ENCODE measurements at regions not wholly inside any gene's neighbourhood (a gene's known extent, or its start where the extent isn't known, plus 50 kb on each side); places are given as distances from the start of the nearest gene placed in this dataset.

GRCh38 chr2:234842753-234843152, 109.1 kb upstream of the SH3BP4 start:
- no peaks in the 10 kb centered on the region for H3K36me3 ChIP-seq
- no peaks in the 10 kb centered on the region for H3K9me3 ChIP-seq
- no peak for DNase-seq
- TF ChIP-seq POLR2A (IDR thresholded peaks at IDR 0.05) = no peak
- TF ChIP-seq CTCF (IDR thresholded peaks at IDR 0.05) = no peak
- ATAC-seq = no peak
- no peak overlapping the region for H3K27ac ChIP-seq
- H3K4me3 ChIP-seq = no peak overlapping the region
- WGBS, 4 donors = 95 to 99% (median 98%) methylated on average over 6 of the region's 6 CpGs
- intact Hi-C loops (cut with DNase I) = no loop called here
- H3K27me3 ChIP-seq = no peaks in the 10 kb centered on the region
- H3K4me1 ChIP-seq = peaks cover 0 to 30% (median 18%) of the 10 kb centered on the region in 12 donors

DNA sequence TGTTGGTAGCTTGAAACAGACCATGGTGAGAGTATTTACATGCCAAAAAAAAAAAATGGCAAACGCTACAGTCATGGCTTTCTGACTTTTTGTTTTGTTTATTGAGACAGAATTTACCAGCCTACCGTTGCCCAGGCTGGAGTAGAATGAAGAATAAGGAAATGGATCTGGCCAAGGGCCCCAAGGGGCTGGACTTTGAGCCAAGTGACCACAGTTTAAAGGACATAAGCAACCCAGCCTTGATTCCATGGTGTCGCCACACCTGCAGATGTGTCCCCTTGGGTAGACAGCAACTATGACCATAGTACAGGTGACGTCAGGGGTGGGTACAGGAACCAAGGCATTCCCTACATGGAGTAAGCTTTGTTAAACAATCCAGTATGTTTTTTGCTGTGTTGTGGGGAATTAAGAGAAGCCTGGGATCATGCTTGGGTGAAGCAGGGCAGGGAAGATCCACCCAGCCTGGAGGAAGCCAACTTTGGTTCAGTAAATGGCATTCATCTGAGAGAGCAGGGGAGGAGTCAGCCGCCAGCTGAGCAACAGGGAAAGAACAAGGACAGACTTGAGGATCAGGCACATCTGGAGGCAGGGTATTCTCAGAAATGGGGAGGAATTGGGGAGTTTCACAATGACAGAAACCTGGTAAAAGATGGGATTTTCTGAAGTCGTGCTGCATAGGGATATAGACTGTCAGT, 110.3 kb upstream of the SH3BP4 start:
- DNase-seq = no peak
- no peak for ATAC-seq
- H3K9me3 ChIP-seq = no peaks in the 10 kb centered on the region
- intact Hi-C loops (cut with DNase I) = no loop called here
- H3K4me1 ChIP-seq = peaks cover 0 to 30% (median 18%) of the 10 kb centered on the region in 12 donors
- no peak overlapping the region for H3K4me3 ChIP-seq
- 69 to 86% (median 74%) methylated on average over 6 of the region's 6 CpGs for WGBS, 4 donors
- TF ChIP-seq POLR2A (IDR thresholded peaks at IDR 0.05) (no peak), CTCF (IDR thresholded peaks at IDR 0.05) (no peak)
- no peak overlapping the region for H3K27ac ChIP-seq
- H3K27me3 ChIP-seq = no peaks in the 10 kb centered on the region
- H3K36me3 ChIP-seq = no peaks in the 10 kb centered on the region

- no peak for TF ChIP-seq POLR2A (IDR thresholded peaks at IDR 0.05)
- no peak for TF ChIP-seq CTCF (IDR thresholded peaks at IDR 0.05)
- H3K4me3 ChIP-seq = no peak overlapping the region
- peak overlapping the region in 1 of 12 donors; percentile 11 for H3K27ac ChIP-seq
- no peaks in the 10 kb centered on the region for H3K36me3 ChIP-seq
- WGBS, 4 donors = 34 to 51% (median 39%) methylated on average over 5 of the region's 5 CpGs
- ATAC-seq (peak; percentile 43 to 93 (median 91)), DNase-seq (peak in 3 of 5 donors; percentile 46 to 57 (median 56))
- intact Hi-C loops (cut with DNase I) = no loop called here
- peaks cover 0 to 30% (median 18%) of the 10 kb centered on the region in 12 donors for H3K4me1 ChIP-seq
- H3K9me3 ChIP-seq = no peaks in the 10 kb centered on the region
- no peaks in the 10 kb centered on the region for H3K27me3 ChIP-seq
Measured at GRCh38 chr2:234840336-234840735, 111.5 kb upstream of the SH3BP4 start.

GRCh38 chr2:234839285-234839684, 112.5 kb upstream of the SH3BP4 start:
- Histone ChIP-seq H3K27me3 (no peaks in the 10 kb centered on the region), H3K27ac (no peak overlapping the region), H3K36me3 (no peaks in the 10 kb centered on the region), H3K9me3 (no peaks in the 10 kb centered on the region), H3K4me1 (peaks cover 0 to 33% (median 18%) of the 10 kb centered on the region in 12 donors), H3K4me3 (no peak overlapping the region)
- ATAC-seq = no peak
- intact Hi-C loops (cut with DNase I) = no loop called here
- 55 to 94% (median 78%) methylated on average over 3 to 4 of the region's 4 CpGs for WGBS, 4 donors
- no peak for TF ChIP-seq CTCF (IDR thresholded peaks at IDR 0.05)
- TF ChIP-seq POLR2A (IDR thresholded peaks at IDR 0.05) = no peak
- DNase-seq = no peak

Measured in heart left ventricle (tissue), 16 donors.